Fibroblast of the aortic adventitia (primary cell): ENCODE measurements at regions not wholly inside any gene's neighbourhood (a gene's known extent, or its start where the extent isn't known, plus 50 kb on each side); places are given as distances from the start of the nearest gene placed in this dataset.

Experiments
- DNase-seq: peaks from one replicate; pipeline ENCODE4 v3.0.0-alpha.2; 2010; ENCODE audit warnings: low read depth
- H3K4me3 ChIP-seq: 2 replicates; pipeline ENCODE4 v1.5.1; 2011; ENCODE audit warnings: low read depth, mild to moderate bottlenecking, control low read depth, low read length, moderate library complexity
- TF ChIP-seq, protein P1 (sequence below): IDR thresholded peaks from 2 replicates; pipeline ENCODE4 v1.5.1; 2011; ENCODE audit warnings: mild to moderate bottlenecking, low read length, control low read depth, inconsistent platforms; ENCODE audit not compliant: insufficient read depth

- DNase-seq, result peak; percentile 1
These were observed 590.9 kb upstream of the GNPDA2 start for GRCh38 chr4:45317276-45317675.

DNA sequence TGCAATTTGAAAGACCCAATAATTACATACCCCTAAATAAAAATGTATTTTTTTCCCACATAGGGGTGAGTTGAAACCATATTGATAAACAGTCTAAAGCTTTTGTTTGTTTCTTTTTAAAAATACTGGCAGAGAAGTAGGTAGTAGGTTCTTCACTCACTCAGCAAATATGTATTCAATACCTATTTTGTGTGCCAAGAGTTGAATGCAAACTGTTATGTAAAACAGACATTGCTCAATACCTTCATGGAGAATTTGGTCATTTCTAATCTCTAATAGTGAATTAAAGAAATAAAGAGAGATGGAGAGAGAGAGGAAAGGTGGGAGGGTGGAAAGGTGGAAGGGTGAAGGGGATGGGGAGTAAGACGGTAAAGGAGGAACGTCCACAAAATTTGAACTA is 589.9 kb upstream of the GNPDA2 start:
- TF ChIP-seq, protein P1, sequence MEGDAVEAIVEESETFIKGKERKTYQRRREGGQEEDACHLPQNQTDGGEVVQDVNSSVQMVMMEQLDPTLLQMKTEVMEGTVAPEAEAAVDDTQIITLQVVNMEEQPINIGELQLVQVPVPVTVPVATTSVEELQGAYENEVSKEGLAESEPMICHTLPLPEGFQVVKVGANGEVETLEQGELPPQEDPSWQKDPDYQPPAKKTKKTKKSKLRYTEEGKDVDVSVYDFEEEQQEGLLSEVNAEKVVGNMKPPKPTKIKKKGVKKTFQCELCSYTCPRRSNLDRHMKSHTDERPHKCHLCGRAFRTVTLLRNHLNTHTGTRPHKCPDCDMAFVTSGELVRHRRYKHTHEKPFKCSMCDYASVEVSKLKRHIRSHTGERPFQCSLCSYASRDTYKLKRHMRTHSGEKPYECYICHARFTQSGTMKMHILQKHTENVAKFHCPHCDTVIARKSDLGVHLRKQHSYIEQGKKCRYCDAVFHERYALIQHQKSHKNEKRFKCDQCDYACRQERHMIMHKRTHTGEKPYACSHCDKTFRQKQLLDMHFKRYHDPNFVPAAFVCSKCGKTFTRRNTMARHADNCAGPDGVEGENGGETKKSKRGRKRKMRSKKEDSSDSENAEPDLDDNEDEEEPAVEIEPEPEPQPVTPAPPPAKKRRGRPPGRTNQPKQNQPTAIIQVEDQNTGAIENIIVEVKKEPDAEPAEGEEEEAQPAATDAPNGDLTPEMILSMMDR, result no peak
- H3K4me3 ChIP-seq, result no peak overlapping the region
- no peak for DNase-seq

More at GRCh38 chr4:45317276-45317675, 590.9 kb upstream of the GNPDA2 start:
- H3K4me3 ChIP-seq, result no peak overlapping the region
- TF ChIP-seq, protein P1, result no peak

DNA sequence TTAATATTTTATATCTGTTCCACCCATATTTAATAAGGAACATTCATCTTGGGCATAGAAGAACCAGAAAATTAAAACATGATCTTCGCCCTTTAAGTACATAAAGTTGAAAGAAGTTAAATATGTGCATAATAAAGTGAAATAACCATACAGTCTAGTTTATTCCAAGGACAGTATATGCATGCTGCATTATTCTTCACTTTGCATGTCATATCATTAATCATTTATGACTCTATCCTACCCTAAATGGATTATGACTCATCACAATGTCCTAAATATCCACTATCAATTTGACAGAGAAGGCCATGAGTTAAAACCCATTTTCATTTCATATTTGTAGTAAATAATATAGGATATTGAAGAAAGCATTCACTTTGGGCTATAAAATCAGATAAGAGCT is 576.5 kb upstream of the GNPDA2 start:
- no peak overlapping the region for H3K4me3 ChIP-seq
- TF ChIP-seq, protein P1, result no peak
- DNase-seq, result no peak

DNA sequence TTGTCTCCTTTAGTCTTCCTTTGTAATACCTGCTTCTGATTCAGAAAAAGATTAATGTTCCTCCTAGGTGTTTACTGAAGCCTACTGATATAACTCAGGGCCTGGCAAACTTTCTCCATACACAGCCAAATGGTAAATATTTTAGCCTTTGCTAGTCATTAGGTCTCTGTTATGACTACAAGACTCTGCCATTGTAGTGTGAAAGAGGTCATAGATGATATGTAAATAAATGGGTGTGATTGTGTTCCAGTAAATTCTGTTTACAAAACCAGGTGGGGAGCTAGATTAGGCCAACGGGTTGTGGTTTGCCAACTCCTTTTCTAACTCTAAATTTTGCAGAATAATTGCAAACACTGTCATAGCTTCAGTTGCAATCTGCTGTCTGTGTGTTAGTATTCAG is 568.1 kb upstream of the GNPDA2 start:
- TF ChIP-seq, protein P1, result no peak
- no peak for DNase-seq
- no peak overlapping the region for H3K4me3 ChIP-seq

GRCh38 chr4:45293335-45293734 is 567.0 kb upstream of the GNPDA2 start:
- H3K4me3 ChIP-seq, result no peak overlapping the region
- TF ChIP-seq, protein P1, result no peak
- no peak for DNase-seq

DNA sequence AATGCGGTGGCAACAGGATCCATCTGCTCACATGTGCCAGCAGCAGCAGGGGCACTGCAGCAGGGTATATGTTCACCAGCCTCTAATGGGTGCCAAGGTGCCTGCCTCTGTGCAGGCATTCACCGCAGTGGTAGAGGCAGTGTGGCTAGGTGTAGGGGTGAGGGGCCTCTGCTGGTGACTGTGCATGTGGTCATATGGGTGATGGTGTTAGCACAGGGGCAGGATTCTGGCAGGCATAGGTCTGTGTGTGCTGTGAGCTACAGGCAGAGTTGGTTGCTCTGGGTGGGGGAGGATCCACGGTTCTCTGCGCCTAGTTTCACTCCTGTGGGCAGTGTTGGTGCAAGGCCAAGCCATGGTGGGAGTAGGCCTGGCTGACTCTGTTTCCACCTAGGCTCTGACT is 566.5 kb upstream of the GNPDA2 start:
- TF ChIP-seq, protein P1, result no peak
- no peak overlapping the region for H3K4me3 ChIP-seq
- DNase-seq, result no peak

- no peak for DNase-seq
- H3K4me3 ChIP-seq, result no peak overlapping the region
- TF ChIP-seq, protein P1, result no peak
These were observed 558.2 kb upstream of the GNPDA2 start for GRCh38 chr4:45284400-45285085.
